HG03135 (cell line): ENCODE measurements at regions not wholly inside any gene's neighbourhood (a gene's known extent, or its start where the extent isn't known, plus 50 kb on each side); places are given as distances from the start of the nearest gene placed in this dataset.
"Not testable (repeated sequence)": the region's sequence is repeated elsewhere in the genome, so short reads cannot be mapped to it uniquely, and the experiment has no call there.

Source experiments
- ATAC-seq: cut with Tn5 transposase; IDR thresholded peaks from one replicate; pipeline ENCODE4 v1.9.1; 2021; ENCODE audit warnings: mild to moderate bottlenecking, moderate library complexity; ENCODE audit not compliant: unreplicated experiment

DNA sequence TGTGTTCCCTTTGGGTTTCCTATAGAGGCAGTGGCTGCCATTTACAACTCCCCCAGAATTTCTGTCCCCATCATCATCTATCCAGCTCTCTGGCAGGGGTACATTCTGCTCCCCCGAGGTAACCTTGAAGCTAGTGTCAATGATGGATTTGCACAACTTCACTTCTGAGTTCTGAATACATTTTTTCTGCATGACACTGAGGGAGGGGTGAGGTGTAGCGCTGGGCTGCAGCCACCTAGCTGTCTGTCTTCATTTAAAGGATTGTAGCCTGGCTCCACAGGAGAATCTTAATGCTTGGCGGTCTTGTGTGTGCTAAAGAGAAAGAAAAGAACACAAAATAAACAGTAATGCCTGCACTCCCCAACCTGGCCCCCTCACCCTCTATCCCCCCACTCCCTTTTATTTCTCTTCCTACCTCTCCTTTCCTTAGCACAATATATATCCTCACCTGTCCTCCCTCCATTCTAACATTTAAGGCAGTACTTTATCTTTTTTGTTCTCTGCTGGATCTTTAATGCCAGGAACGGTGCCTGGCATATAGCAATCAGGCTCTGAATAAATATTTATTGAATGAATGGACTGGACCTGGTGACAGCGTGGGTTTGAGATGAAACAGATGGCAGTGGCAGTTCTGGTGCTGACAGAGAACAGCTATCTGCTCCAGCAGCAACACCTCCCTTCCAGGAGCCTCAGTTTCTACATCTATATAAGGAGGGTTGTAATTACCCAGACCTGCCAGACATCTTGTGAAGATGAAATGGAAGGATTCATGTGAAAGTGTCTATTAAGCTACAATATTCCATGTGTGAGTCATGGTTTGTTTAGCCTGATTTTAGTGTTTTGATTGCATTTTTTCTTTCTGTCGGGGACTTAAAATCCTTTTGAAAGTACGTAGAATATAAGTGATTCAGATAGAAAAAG lies 163.5 kb upstream of the CDH11 start:
- no peak for ATAC-seq

DNA sequence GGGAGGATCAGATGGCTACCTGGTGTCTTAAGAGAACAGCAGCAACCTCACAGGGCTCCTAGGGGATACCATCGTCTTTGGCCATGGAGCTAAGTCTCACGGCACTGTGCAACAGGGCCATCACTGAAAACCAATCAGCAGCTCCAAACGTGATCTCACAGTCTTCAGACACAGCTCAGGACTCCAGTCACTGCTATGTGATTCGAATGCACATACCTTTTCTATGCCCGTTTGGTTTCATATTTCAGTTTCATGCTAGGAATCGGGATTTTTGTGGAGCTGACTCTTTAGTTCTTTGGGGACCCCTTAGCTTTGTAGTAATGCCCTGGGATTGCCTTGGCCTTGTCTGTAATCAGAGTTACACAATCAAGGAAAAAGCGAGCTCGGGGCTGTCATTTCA lies 162.8 kb upstream of the CDH11 start:
- ATAC-seq, result no peak

DNA sequence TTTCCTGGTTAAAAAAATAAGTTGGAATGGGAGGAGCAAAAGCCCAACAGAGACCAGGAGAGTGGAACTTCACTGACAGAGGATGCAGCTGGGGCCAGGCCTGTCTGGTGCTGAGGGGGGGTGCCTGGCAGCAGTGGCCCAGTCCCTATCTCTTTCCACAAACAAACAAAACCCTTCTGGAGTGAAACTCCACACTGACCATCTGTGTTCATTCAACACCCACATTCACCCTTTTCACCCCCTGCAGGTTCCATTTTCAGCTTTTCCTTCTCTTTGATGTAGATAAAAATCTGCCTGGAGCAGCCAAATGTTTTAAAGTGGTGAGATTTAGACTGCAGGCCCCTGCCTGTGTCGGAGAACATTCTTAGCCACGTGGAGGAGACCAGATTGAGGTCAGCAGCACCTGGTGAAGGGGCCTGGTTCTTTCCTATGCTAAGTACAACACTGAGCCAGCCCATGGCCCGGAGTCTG lies 161.4 kb upstream of the CDH11 start:
- no peak for ATAC-seq

DNA sequence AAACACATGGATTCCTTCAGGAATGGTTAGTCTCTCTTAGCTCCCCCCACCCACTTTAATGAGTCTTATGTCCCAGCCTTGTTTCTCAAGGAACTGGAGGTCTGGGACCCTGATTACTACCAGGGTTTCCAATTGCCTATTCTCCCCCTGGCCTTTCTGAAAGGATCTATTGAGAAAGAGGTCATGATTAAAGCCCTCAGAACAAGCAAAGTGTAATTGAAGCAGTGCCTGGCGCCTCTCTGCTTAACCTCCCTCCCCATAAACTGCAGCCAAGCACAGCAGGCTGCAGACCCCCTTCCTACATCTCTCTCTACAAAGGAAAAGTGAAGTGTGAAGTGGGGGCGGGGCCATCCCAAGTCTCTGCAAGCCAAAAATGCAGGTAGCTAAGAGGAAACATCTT lies 159.7 kb upstream of the CDH11 start:
- no peak for ATAC-seq

DNA sequence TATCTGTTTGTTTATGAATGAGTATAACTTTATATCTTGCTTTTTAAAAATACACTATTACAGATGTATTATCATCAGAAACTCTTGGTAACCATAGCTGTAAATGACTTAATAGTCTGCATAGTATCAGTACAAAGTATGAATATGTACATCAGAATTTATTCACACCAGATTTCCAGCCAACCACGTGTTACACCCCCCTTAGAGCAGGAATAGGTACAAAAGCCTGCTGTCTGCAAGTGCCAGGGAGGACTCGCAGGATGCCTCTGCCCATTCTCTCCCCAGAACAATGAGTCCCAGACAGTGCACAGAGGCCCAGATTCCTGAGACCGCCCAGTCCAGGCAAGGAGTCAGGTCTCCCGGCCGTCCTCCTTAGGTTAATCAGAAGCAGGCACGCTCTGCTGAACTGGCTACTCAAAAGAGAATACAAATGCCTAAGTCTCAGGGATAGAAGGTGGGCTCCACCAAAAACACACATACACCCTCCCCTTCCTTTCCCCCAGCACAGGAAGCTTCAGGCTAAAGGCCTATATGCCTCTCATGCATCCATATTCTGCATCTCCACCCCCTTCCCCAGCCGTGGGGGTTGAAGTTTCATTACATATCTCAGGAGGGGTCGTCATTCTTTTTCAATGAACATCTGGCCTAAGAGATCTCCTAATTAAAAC lies 159.1 kb upstream of the CDH11 start:
- no peak for ATAC-seq

DNA sequence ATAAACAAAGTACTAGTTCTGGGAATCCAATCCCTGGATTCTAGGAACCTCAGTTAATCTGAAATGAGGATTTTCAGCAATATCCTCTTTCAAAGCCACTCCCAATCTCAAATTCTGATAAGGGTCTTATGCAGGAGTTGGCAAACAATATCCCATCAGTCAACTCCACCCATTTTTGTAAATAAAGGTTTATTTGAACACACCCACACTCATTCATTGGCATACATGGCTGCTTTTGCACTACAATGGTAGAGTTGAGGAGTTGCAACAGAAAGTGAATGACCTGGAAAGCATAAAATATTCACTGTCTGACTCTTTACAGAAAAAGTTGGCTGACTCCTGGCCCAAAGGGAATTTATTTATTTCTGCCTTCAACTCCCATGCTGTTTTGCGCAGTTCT lies 157.7 kb upstream of the CDH11 start:
- no peak for ATAC-seq

DNA sequence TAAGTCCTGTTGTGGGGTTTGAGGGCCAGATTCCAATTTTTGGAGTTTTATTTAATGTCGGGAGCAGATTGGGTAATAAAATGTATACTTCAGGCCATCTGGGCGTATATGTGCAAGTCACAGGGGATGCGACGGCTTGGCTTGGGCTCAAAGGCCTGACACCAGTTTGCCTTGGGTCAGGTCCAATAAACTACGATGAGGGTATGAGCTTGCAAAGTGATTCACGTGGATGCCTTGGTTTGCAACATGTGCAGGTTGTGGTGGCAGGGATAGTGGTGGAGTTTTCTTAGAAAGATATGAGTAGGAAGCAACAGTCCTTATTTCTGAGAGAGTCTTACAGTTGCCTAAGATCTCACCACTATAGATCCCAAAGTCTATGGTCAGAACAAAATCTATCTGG lies 157.0 kb upstream of the CDH11 start:
- no peak for ATAC-seq

DNA sequence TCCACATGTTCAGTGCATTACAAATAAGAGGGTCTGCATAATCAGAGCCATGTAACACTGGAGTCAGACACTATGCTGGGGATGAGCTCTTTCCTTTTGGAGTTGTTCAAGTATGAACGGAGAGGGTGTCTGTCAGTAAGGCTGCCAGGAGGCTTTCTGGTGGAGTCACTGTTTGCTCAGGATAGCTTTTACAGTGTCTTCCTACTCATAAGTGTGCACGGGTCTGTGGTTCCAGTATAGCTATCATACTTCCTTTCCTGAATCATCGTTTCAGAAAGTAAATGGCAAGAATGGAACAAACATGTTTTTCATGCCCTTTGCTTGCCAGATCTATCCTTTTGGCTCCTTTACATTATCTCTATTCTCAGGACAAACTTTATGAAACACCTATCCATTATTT lies 152.7 kb upstream of the CDH11 start:
- ATAC-seq, result no peak

DNA sequence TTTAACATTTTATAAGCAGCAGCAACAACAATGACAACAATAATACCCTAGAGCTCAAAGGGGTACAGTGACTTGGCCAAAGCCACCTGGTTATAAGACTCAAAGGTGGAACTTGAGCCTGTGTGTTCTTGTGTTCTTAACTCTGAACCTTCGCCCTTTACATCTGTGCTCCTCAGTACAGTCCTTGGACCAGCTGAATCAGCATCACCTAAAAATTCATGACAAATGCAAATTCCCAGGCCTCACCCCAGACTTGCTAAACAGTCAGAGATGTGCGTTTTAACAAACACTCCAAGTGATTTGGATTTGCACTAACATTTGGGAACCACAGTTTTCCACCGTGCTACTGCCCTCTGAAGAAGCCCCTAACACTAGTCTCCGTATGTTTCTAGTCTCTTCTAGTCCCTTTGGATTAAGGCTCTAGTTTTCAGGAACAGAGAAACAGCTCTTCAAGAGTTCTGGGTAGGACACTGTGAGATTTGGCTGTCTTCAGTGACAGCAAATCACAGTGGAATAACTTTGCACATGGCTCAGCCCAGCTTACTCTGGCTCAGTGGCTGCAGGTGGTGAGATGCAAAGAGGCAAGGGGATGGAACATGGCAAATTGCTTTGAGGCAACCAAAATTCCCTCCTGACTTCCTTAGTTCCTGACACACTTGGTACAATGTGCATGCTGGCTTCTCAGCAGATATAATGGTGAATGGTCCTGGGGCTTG lies 151.0 kb upstream of the CDH11 start:
- ATAC-seq, result no peak

DNA sequence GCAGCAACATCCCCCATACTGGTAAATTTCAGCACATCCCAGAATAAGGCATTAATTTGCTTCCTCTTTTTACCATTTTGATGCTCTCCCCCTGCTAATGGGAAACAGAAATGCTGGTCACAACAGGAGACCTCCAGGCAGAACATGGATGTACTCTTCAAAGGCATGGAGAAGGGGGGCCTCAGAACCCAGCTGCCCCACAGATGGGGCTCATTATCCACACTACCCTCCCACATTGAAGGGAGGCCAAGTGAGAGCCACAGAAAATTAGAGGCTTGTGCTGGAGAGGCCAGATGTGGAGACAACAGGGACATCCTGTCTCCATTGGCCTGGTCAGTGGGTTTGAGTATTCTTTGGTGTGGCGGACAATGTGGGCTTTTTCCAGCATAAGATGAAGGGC lies 150.1 kb upstream of the CDH11 start:
- ATAC-seq, result no peak

DNA sequence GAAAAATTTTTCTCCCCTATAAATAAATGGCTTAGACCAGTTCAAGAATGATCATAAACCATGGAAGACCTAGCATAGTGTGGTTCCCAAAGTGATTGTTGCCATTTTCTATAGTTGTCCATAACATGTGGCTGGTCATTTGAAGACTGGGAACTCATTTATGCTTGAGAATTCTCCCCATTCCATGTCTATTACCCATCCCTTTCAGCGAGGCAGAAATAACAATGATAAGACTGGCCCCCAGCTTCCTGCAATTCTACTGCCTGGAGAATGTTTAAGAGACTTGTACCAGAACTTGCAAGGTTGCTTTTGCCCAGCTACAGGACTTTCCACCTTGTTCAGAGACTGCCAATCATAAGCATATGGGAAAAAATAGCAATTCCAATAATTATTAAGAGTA lies 146.5 kb upstream of the CDH11 start:
- ATAC-seq, result no peak

DNA sequence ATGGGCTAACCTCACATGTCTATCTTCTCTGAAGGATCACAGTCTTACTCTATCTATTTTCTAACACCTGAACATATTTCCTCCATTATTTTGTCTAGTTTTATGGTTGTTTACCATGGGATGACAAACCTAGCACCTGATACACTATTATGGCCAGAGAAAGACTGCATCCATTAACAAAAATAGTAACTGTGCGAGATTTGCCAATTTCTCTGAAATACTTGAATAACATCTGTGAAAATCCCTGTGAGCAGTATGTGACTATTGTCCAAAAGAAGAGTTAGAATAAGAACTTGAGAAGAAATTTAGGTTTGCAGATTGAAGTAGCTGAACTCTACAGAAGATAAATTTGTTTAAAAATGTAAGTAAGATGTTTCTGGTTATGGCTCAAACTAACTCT lies 142.0 kb upstream of the CDH11 start:
- ATAC-seq, result no peak

DNA sequence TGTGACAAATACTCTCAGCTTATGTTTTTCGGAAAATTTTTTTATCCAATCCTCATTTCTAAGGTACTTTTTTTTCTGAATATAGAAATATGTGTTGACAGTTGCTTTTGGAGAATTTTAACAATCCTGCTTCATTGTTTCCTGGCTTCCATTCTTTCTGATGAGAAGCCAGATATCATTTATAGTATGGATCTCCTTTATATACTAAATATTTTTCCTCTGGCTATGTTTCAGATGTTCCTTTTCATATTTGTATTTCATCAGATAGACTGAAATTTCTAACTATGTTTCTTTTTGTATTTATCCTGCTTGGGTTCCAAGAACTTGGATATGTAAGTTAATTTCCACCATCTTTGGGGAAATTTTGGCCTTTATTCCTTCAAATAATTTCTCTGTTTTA lies 138.9 kb upstream of the CDH11 start:
- no peak for ATAC-seq

DNA sequence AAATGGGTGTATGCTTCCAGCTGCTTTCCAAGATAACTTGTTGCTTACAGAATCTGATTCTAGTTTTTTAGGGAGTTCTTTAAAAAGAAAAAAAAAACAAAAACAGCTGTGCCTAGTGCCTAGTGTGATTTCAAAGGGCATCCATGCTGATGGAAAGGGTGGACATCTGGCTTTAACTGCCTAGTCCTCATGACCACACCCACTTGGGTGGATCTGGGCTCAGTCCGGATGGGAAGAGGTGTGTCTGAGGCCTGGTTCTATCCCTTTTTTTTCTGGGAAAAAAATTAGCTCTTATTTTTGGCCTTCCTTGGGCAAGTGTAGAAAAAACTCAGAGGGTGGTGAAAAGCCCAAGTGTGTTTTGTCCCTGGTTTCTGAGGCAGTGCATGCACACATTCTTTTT lies 132.3 kb upstream of the CDH11 start:
- ATAC-seq, result no peak

DNA sequence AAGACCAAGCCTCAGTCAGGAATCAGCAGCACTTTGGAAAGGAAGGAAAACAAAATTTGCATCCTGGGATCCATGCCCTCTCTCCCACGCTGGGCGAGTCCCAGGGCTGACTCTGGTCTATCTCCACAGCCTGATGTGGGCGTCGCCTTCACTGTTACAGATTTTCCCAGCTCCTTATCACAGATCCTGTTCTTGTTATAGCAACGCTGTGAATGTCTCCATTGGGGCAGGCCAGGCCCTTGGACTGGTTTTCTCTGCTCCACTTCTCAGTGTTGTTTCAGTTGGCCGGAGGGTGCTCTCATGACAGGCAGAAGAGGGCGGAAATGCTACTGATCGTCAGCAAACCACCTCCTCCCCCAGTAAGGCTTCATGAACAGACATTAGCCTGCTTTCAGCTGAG lies 127.9 kb upstream of the CDH11 start:
- ATAC-seq, result no peak

DNA sequence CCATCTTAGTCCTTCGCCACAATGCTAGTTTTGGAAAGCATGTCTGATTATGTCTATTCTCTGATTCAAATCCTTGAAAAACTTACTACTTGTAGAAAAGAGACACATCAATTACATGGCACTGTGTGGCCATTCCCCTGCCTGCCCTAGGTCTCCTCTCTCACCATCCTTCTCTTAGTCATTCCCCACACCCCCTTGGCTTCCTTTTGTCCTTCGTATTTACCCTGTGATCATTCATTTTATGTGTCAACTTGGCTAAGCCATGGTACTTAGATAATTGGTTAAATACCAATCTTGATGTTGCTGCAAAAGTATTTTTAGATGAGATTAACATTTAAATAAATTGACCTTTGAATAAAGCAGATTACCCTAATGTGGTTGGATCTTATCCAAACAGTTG lies 122.9 kb upstream of the CDH11 start:
- no peak for ATAC-seq

DNA sequence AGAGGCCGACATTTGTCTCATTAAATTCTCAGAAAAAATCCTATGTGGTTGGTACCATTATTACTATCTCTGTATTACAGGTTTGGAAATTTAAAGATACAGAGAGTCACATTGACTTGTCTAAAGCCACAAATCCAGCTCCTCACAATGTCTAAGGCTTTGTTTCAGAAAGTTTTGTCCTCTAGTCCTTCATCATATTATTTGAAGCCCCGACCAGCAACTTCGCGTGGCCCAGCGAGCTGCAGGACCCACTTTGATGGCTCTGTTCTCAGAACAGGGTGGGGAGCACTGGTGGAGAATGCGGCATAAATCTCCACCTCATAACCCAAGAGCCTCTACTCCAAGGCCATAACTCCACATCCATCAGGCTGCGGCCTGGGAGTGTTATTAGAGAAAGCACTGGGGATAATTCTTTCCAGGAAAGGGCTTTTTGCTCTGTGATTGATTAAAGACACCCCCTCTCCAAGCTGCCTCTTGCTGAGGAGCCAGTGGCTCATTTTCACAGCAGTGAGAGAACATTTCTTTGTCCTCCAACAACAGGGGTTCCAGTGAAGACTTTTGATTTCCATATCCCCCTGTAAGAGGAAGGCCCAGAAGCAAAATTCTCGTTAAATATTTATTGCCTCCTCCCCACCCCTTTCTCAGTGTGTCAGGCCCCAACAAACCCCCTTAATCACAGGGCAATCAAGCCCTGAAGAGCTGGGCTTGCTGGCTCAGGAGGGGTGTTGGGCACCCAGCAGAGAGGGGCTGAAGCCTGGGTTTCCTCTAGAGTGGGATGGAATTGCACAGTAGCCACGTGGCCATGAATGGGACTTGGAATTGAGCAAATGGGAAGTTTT lies 113.7 kb upstream of the CDH11 start:
- ATAC-seq, result no peak

DNA sequence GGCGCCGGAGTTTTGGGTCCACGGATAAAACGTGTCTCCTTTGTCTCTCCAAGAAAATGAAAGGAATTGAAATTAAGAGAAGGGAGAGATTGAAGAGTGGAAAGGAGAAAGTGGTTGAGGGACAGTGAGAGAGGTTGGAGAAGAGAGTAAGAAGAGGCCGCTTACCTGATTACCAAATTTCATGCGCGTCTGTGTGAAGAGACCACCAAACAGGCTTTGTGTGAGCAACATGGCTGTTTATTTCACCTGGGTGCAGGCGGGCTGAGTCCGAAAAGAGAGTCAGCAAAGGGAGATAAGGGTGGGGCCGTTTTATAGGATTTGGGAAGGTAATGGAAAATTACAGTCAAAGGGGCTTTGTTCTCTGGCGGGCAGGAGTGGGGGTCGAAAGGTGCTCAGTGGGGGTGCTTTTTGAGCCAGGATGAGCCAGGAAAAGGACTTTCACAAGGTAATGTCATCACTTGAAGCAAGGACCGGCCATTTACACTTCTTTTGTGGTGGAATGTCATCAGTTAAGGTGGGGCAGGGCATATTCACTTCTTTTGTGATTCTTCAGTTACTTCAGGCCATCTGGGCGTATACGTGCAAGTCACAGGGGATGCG lies 113.0 kb upstream of the CDH11 start:
- not testable (repeated sequence) for ATAC-seq

DNA sequence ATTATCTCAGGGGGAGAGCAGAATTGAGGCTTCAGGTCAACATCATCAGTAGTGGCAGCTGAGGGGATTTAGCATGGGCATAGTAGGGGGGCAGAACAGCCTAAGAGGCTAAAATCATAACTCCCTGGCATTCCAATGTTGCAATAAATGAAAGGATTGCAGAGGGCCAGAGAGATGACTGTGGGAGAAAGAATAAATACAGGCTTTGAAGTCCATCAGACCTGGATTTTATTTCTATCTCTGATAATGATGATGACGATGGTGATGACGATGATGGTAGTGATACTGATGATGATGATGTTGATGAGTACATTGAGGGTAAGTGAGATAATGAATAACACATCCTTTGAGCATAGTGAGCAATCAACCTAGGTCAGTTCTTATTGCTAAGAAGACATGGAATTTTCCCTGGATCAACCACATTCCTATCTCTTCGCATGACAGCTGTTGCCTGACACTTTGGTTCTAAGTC lies 107.4 kb upstream of the CDH11 start:
- no peak for ATAC-seq

DNA sequence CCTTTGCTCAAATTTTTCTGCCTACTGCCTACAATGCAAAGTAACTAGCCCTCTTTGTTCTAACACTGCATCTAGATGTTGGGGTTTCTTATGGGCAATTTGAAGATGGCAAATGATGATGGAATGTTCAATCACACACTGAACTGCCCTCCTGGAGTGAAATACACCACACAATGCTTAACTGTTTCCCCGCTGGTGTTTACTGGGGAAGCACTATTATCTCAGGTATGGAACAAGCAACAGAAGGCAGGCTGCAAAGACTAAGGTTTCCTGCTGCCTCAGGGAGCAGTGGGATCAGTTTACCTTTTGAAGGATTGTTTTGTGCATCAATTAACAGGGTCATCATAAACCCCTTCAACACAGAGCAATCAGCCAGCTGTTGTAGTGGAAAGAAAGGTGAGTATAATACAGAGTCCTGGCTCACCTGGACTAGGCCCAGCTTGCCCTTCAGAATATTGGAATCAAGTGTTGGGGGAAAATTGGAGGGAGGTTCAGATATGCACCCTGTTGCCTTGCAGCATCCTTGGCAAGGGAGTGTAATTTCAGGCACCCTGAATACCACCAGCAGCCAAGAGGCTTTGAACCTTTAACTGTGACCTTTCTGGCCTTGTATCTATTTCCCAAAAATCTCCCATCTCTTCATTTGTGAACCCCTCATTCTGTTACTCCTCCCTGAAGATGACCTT lies 105.4 kb upstream of the CDH11 start:
- ATAC-seq, result no peak
